ENCODE measurements at regions not wholly inside any gene's neighbourhood (a gene's known extent, or its start where the extent isn't known, plus 50 kb on each side); places are given as distances from the start of the nearest gene placed in this dataset.

GRCh38 chr13:65768545-65768944 is 1461.6 kb downstream of the PCDH9 start:
- Mint-ChIP-seq H3K36me3 (ENCODE audit: low read depth) (no peaks in the 10 kb centered on the region), H3K9me3 (peaks cover 16% of the 10 kb centered on the region), H3K4me3 (no peak overlapping the region), H3K4me1 (ENCODE audit: low read depth) (no peaks in the 10 kb centered on the region), H3K27me3 (no peaks in the 10 kb centered on the region), H3K27ac (no peak overlapping the region)
- ChIA-PET CTCF (no interaction called here), POLR2A (no interaction called here)
- intact Hi-C loops (cut with DNase I, micrococcal nuclease) = no loop called here
- DNase-seq = no peak
- H3K27ac ChIP-seq (ENCODE audit: low read depth in 1 of 2, low read length in 2 of 2) = no peak overlapping the region
- H3K4me3 ChIP-seq (ENCODE audit: low read length) = no peak overlapping the region
- ATAC-seq (ENCODE audit: poor library complexity) = no peak
- no peak for TF ChIP-seq CTCF (IDR thresholded peaks at IDR 0.05)
- peaks cover 4 to 13% of the 10 kb centered on the region in 2 experiments for H3K9me3 ChIP-seq (ENCODE audit: control insufficient read depth in 1 of 2, insufficient read depth in 1 of 2, low read length in 2 of 2)
- no peaks in the 10 kb centered on the region for H3K4me1 ChIP-seq (ENCODE audit: insufficient read depth, low read length)
- no peaks in the 10 kb centered on the region for H3K36me3 ChIP-seq (ENCODE audit: insufficient read depth, low read length)
- no peaks in the 10 kb centered on the region for H3K27me3 ChIP-seq (ENCODE audit: control insufficient read depth in 1 of 2, insufficient read depth in 2 of 2, low read length in 2 of 2)

GRCh38 chr13:65763811-65764210 is 1466.3 kb downstream of the PCDH9 start:
- no peak overlapping the region for H3K4me3 Mint-ChIP-seq

GRCh38 chr13:65762012-65762411 is 1468.1 kb downstream of the PCDH9 start:
- Histone ChIP-seq H3K27ac (ENCODE audit: low read depth in 1 of 2, low read length in 2 of 2) (no peak overlapping the region), H3K4me1 (ENCODE audit: insufficient read depth, low read length) (no peaks in the 10 kb centered on the region), H3K27me3 (ENCODE audit: control insufficient read depth in 1 of 2, insufficient read depth in 2 of 2, low read length in 2 of 2) (no peaks in the 10 kb centered on the region), H3K36me3 (ENCODE audit: insufficient read depth, low read length) (no peaks in the 10 kb centered on the region), H3K4me3 (ENCODE audit: low read length) (no peak overlapping the region), H3K9me3 (ENCODE audit: control insufficient read depth in 1 of 2, insufficient read depth in 1 of 2, low read length in 2 of 2) (peaks cover 12% of the 10 kb centered on the region in 2 experiments)
- H3K27ac Mint-ChIP-seq = no peak overlapping the region
- TF ChIP-seq CTCF (IDR thresholded peaks at IDR 0.05) = no peak
- intact Hi-C loops (cut with DNase I, micrococcal nuclease) = no loop called here
- DNase-seq (no peak), ATAC-seq (ENCODE audit: poor library complexity) (no peak)
- H3K36me3 Mint-ChIP-seq (ENCODE audit: low read depth) = no peaks in the 10 kb centered on the region
- ChIA-PET CTCF (no interaction called here), POLR2A (no interaction called here)
- no peaks in the 10 kb centered on the region for H3K27me3 Mint-ChIP-seq
- H3K4me3 Mint-ChIP-seq = no peak overlapping the region
- H3K4me1 Mint-ChIP-seq (ENCODE audit: low read depth) = no peaks in the 10 kb centered on the region
- peaks cover 5% of the 10 kb centered on the region for H3K9me3 Mint-ChIP-seq

More at GRCh38 chr13:65763811-65764210, 1466.3 kb downstream of the PCDH9 start:
- intact Hi-C loops (cut with DNase I, micrococcal nuclease) = no loop called here
- Histone ChIP-seq H3K36me3 (ENCODE audit: insufficient read depth, low read length) (no peaks in the 10 kb centered on the region), H3K4me1 (ENCODE audit: insufficient read depth, low read length) (no peaks in the 10 kb centered on the region), H3K27ac (ENCODE audit: low read depth in 1 of 2, low read length in 2 of 2) (no peak overlapping the region), H3K4me3 (ENCODE audit: low read length) (no peak overlapping the region), H3K27me3 (ENCODE audit: control insufficient read depth in 1 of 2, insufficient read depth in 2 of 2, low read length in 2 of 2) (no peaks in the 10 kb centered on the region), H3K9me3 (ENCODE audit: control insufficient read depth in 1 of 2, insufficient read depth in 1 of 2, low read length in 2 of 2) (peaks cover under 1 to 4% of the 10 kb centered on the region in 2 experiments)
- ATAC-seq (ENCODE audit: poor library complexity) (no peak), DNase-seq (no peak)
- Mint-ChIP-seq H3K27me3 (no peaks in the 10 kb centered on the region), H3K9me3 (peaks cover 3% of the 10 kb centered on the region), H3K36me3 (ENCODE audit: low read depth) (no peaks in the 10 kb centered on the region), H3K4me1 (ENCODE audit: low read depth) (no peaks in the 10 kb centered on the region), H3K27ac (no peak overlapping the region)
- TF ChIP-seq CTCF (IDR thresholded peaks at IDR 0.05) = no peak
- ChIA-PET POLR2A (no interaction called here), CTCF (no interaction called here)
